Spleen (tissue), 11 donors: ENCODE measurements at regions not wholly inside any gene's neighbourhood (a gene's known extent, or its start where the extent isn't known, plus 50 kb on each side); places are given as distances from the start of the nearest gene placed in this dataset.

ENCODE experiments used
- DNase-seq: peaks from one replicate; pipeline ENCODE4 v3.0.0-alpha.2; 2020
- H3K27ac ChIP-seq, 8 donors: fragments of 200-600 bp; sonication (generic) in 7 of 8; 1 replicate in 4 of 8; 2 replicates in 4 of 8; pipeline versions ENCODE4 v1.5.0 to v1.8.0; 2016 to 2021; ENCODE audit warnings: inconsistent platforms in 4 of 8, mild to moderate bottlenecking in 4 of 8, moderate library complexity in 1 of 8
- H3K27me3 ChIP-seq, 7 donors: fragments of 200-600 bp; sonication (generic) in 6 of 7; replicated peaks in 1 of 7; 1 replicate in 4 of 7; 2 replicates in 3 of 7; pipeline versions ENCODE4 v1.5.0 to v1.8.0; 2016 to 2021; ENCODE audit warnings: inconsistent platforms in 3 of 7, mild to moderate bottlenecking in 1 of 7
- H3K36me3 ChIP-seq, 6 donors: fragments of 200-600 bp; sonication (generic) in 5 of 6; 1 replicate in 4 of 6; 2 replicates in 2 of 6; pipeline versions ENCODE4 v1.5.0 to v1.8.0; 2016 to 2021; ENCODE audit warnings: inconsistent platforms in 2 of 6
- H3K4me1 ChIP-seq, 6 donors: fragments of 200-600 bp; sonication (generic) in 5 of 6; 1 replicate in 3 of 6; 2 replicates in 3 of 6; pipeline versions ENCODE4 v1.5.0 to v1.8.0; 2016 to 2021; ENCODE audit warnings: inconsistent platforms in 3 of 6
- H3K4me3 ChIP-seq, 8 donors: fragments of 200-600 bp; sonication (generic) in 7 of 8; 1 replicate in 4 of 8; 2 replicates in 4 of 8; pipeline versions ENCODE4 v1.5.0 to v1.8.0; 2016 to 2021; ENCODE audit warnings: inconsistent platforms in 4 of 8, mild to moderate bottlenecking in 4 of 8, moderate library complexity in 2 of 8
- H3K9me3 ChIP-seq, 8 donors: fragments of 200-600 bp; sonication (generic) in 7 of 8; 1 replicate in 4 of 8; 2 replicates in 4 of 8; pipeline versions ENCODE4 v1.5.0 to v1.8.0; 2016 to 2021; ENCODE audit warnings: inconsistent platforms in 4 of 8
- CTCF ChIP-seq, 11 experiments: fragments of 200-600 bp in 7 of 11; fragments of 450-650 bp in 4 of 11; sonication (generic) in 4 of 11; IDR thresholded peaks in 8 of 11; conservative IDR thresholded peaks in 3 of 11; 1 replicate in 7 of 11; 2 replicates in 4 of 11; pipeline versions ENCODE4 v1.4.0 to v1.8.0; 2016 to 2021; ENCODE audit warnings: antibody characterized with exemption in 11 of 11, inconsistent platforms in 4 of 11, mild to moderate bottlenecking in 1 of 11
- POLR2A ChIP-seq, 3 donors: fragments of 450-650 bp; IDR thresholded peaks; one replicate each; pipeline ENCODE4 v1.5.1; 2017; ENCODE audit warnings: antibody characterized with exemption in 3 of 3, mild to moderate bottlenecking in 1 of 3
- POLR2AphosphoS5 ChIP-seq, 3 donors: sonication (generic); formaldehyde crosslinking; IDR thresholded peaks; one replicate each; pipeline ENCODE4 v1.5.1; 2017; ENCODE audit warnings: antibody characterized with exemption in 3 of 3
- WGBS, 5 donors: extraction: QIAGEN DNeasy Blood & Tissue Kit in 3 of 5; methylation state at CpG; one replicate each; pipeline versions ENCODE4 v1.1.5 to v1.1.7; 2013 to 2018; 5-methylcytosine and 5-hydroxymethylcytosine counted together
- intact Hi-C: fragments of 100-400 bp; cut with DNase I; formaldehyde crosslinking; loops from one replicate; pipeline ENCODE4 v1.15.0; 2023; ENCODE audit warnings: low total_unique reads
- donor health status: healthy with polysubstance abuse.
- donor health status: DM: no; HTN: no; CAD: no; lungs with moderate emphysema.
- donor health status: DM: no; HTN: no; CAD: no.
- donor health status: Bipolar disorder and iron deficiency.
- donor health status: healthy.
- donor health status: DM: no; HTN: no; CAD: no.
- donor health status: DM: yes; HTN: yes; CAD: no.

GRCh38 chr9:79924836-79925235, 353.1 kb downstream of the TLE4 start:
- Histone ChIP-seq H3K27me3 (no peaks in the 10 kb centered on the region), H3K4me1 (no peaks in the 10 kb centered on the region), H3K9me3 (no peaks in the 10 kb centered on the region), H3K27ac (no peak overlapping the region), H3K4me3 (no peak overlapping the region), H3K36me3 (no peaks in the 10 kb centered on the region)
- TF ChIP-seq POLR2AphosphoS5 (IDR thresholded peaks at IDR 0.05), result no peak
- TF ChIP-seq POLR2A (IDR thresholded peaks at IDR 0.05), result no peak
- no peak for DNase-seq
- intact Hi-C loops, result no loop called here
- 43 to 98% (median 72%) methylated on average over 2 of the region's 2 CpGs for WGBS, 5 donors

- intact Hi-C loops, result no loop called here
These were observed 345.7 kb downstream of the TLE4 start for GRCh38 chr9:79917421-79917820.

GRCh38 chr9:79913867-79914266, 342.1 kb downstream of the TLE4 start:
- peaks cover 0 to 5% (median 0%) of the 10 kb centered on the region in 8 donors for H3K9me3 ChIP-seq
- no peak for DNase-seq
- H3K36me3 ChIP-seq, result no peaks in the 10 kb centered on the region
- H3K4me1 ChIP-seq, result no peaks in the 10 kb centered on the region
- intact Hi-C loops, result no loop called here
- TF ChIP-seq CTCF (IDR thresholded peaks at IDR 0.05 in 8 of 11, conservative IDR thresholded peaks at IDR 0.05 in 3 of 11), result no peak
- TF ChIP-seq POLR2A (IDR thresholded peaks at IDR 0.05), result no peak
- TF ChIP-seq POLR2AphosphoS5 (IDR thresholded peaks at IDR 0.05), result no peak
- H3K27ac ChIP-seq, result no peak overlapping the region
- H3K4me3 ChIP-seq, result no peak overlapping the region
- 89 to 95% (median 93%) methylated on average over 4 of the region's 4 CpGs for WGBS, 5 donors
- no peaks in the 10 kb centered on the region for H3K27me3 ChIP-seq

More at GRCh38 chr9:79917421-79917820, 345.7 kb downstream of the TLE4 start:
- Histone ChIP-seq H3K36me3 (no peaks in the 10 kb centered on the region), H3K9me3 (no peaks in the 10 kb centered on the region), H3K27me3 (no peaks in the 10 kb centered on the region), H3K27ac (no peak overlapping the region), H3K4me3 (no peak overlapping the region), H3K4me1 (no peaks in the 10 kb centered on the region)
- DNase-seq, result no peak
- no peak for TF ChIP-seq POLR2A (IDR thresholded peaks at IDR 0.05)
- TF ChIP-seq CTCF (IDR thresholded peaks at IDR 0.05 in 8 of 11, conservative IDR thresholded peaks at IDR 0.05 in 3 of 11), result no peak
- no peak for TF ChIP-seq POLR2AphosphoS5 (IDR thresholded peaks at IDR 0.05)
- WGBS, 5 donors, result 75 to 91% (median 87%) methylated on average over 4 of the region's 4 CpGs

GRCh38 chr9:79912318-79913070, 340.7 kb downstream of the TLE4 start:
- intact Hi-C loops, result no loop called here
- Histone ChIP-seq H3K27ac (no peak overlapping the region), H3K4me1 (no peaks in the 10 kb centered on the region), H3K9me3 (peaks cover 0 to 7% (median 0%) of the 10 kb centered on the region in 8 donors), H3K36me3 (no peaks in the 10 kb centered on the region), H3K27me3 (no peaks in the 10 kb centered on the region), H3K4me3 (no peak overlapping the region)
- no peak for DNase-seq
- TF ChIP-seq POLR2A (IDR thresholded peaks at IDR 0.05) (no peak), CTCF (IDR thresholded peaks at IDR 0.05 in 8 of 11, conservative IDR thresholded peaks at IDR 0.05 in 3 of 11) (no peak), POLR2AphosphoS5 (IDR thresholded peaks at IDR 0.05) (no peak)
- WGBS, 5 donors, result 54 to 72% (median 57%) methylated on average over 2 of the region's 2 CpGs
